Keratinocyte (primary cell): ENCODE measurements at regions not wholly inside any gene's neighbourhood (a gene's known extent, or its start where the extent isn't known, plus 50 kb on each side); places are given as distances from the start of the nearest gene placed in this dataset.
"Not testable (repeated sequence)": the region's sequence is repeated elsewhere in the genome, so short reads cannot be mapped to it uniquely, and the experiment has no call there.

ENCODE experiments used
- DNase-seq: peaks from one replicate; pipeline ENCODE4 v3.0.0-alpha.2; 2011; ENCODE audit warnings: low read depth, missing footprints, low spot score
- FAIRE-seq: peaks from 2 replicates; lab custom pipeline; 2011; peaks lifted over from hg19 to GRCh38; lab: Jason Lieb, UNC
- H2AFZ ChIP-seq: 2 replicates; pipeline ENCODE4 v1.6.0; 2012; ENCODE audit warnings: low read length, control low read depth, inconsistent platforms; ENCODE audit not compliant: control insufficient read depth
- H3K27ac ChIP-seq: 2 replicates; pipeline ENCODE4 v1.5.1; 2011; ENCODE audit warnings: low read length; ENCODE audit not compliant: control insufficient read depth, insufficient read depth
- H3K27me3 ChIP-seq: 3 replicates; pipeline ENCODE4 v1.6.0; 2011; ENCODE audit warnings: low read length; ENCODE audit not compliant: control insufficient read depth, insufficient read depth; ENCODE audit errors: extremely low read depth
- H3K36me3 ChIP-seq, 2 experiments: 2 replicates in 1 of 2; 3 replicates in 1 of 2; pipeline ENCODE4 v1.5.1; 2011; ENCODE audit warnings: low read length in 2 of 2, mild to moderate bottlenecking in 1 of 2; ENCODE audit not compliant: control insufficient read depth in 2 of 2, insufficient read depth in 2 of 2; ENCODE audit errors: extremely low read depth in 1 of 2
- H3K4me1 ChIP-seq: 3 replicates; pipeline ENCODE4 v1.5.1; 2011; ENCODE audit warnings: low read length; ENCODE audit not compliant: control insufficient read depth, insufficient read depth; ENCODE audit errors: extremely low read depth
- H3K4me2 ChIP-seq: 3 replicates; pipeline ENCODE4 v1.6.0; 2011; ENCODE audit warnings: low read depth, low read length; ENCODE audit not compliant: control insufficient read depth, insufficient read depth; ENCODE audit errors: extremely low read depth
- H3K4me3 ChIP-seq, 3 experiments: fragments of 200-600 bp in 1 of 3; sonication (generic) in 1 of 3; 2 replicates in 2 of 3; 3 replicates in 1 of 3; pipeline ENCODE4 v1.5.1; 2011 to 2016; ENCODE audit warnings: low read length in 3 of 3, mild to moderate bottlenecking in 3 of 3, control low read depth in 2 of 3, inconsistent platforms in 1 of 3, low read depth in 1 of 3, mixed read lengths in 1 of 3, mixed run types in 1 of 3, moderate library complexity in 1 of 3; ENCODE audit not compliant: control insufficient read depth in 2 of 3, insufficient read depth in 2 of 3; ENCODE audit errors: extremely low read depth in 1 of 3
- H3K79me2 ChIP-seq: 2 replicates; pipeline ENCODE4 v1.6.0; 2012; ENCODE audit warnings: low read length; ENCODE audit not compliant: control insufficient read depth, insufficient read depth
- H3K9ac ChIP-seq: 3 replicates; pipeline ENCODE4 v1.6.0; 2011; ENCODE audit warnings: low read length; ENCODE audit not compliant: control insufficient read depth, insufficient read depth; ENCODE audit errors: extremely low read depth
- H3K9me1 ChIP-seq: 3 replicates; pipeline ENCODE4 v1.6.0; 2011; ENCODE audit warnings: low read length; ENCODE audit not compliant: control insufficient read depth, insufficient read depth; ENCODE audit errors: extremely low read depth
- H3K9me3 ChIP-seq: 2 replicates; pipeline ENCODE4 v1.5.1; 2012; ENCODE audit warnings: low read depth, low read length; ENCODE audit not compliant: control insufficient read depth
- H4K20me1 ChIP-seq: 3 replicates; pipeline ENCODE4 v1.6.0; 2011; ENCODE audit warnings: low read length; ENCODE audit not compliant: control insufficient read depth, insufficient read depth; ENCODE audit errors: extremely low read depth
- dilution Hi-C: fragments of 300-500 bp; cut with MboI; formaldehyde crosslinking; loops from one replicate; pipeline ENCODE4 v1.7.0; 2020; ENCODE audit warnings: low sequenced_read_pairs; ENCODE audit not compliant: extremely low pct_ligation_motif_present

GRCh38 chr3:125822175-125822574 is 146.8 kb upstream of the ROPN1B start:
- H3K9ac ChIP-seq, H4K20me1 ChIP-seq, FAIRE-seq, dilution Hi-C loops, DNase-seq, H3K79me2 ChIP-seq, H3K36me3 ChIP-seq, H3K4me3 ChIP-seq, H3K4me2 ChIP-seq, H3K4me1 ChIP-seq, H3K27ac ChIP-seq, H3K9me3 ChIP-seq, H2AFZ ChIP-seq, H3K9me1 ChIP-seq, H3K27me3 ChIP-seq: not testable (repeated sequence)

- H2AFZ ChIP-seq, H3K9ac ChIP-seq, H3K79me2 ChIP-seq, H3K4me2 ChIP-seq, H3K27me3 ChIP-seq, H3K9me1 ChIP-seq, H3K36me3 ChIP-seq, dilution Hi-C loops, DNase-seq, H3K9me3 ChIP-seq, H3K4me3 ChIP-seq, H3K27ac ChIP-seq, FAIRE-seq, H3K4me1 ChIP-seq, H4K20me1 ChIP-seq: not testable (repeated sequence)
Measured at GRCh38 chr3:125831005-125831750, 137.8 kb upstream of the ROPN1B start.

GRCh38 chr3:125835562-125835961 is 133.4 kb upstream of the ROPN1B start:
- H3K9me3 ChIP-seq, H3K9me1 ChIP-seq, H3K27ac ChIP-seq, H3K27me3 ChIP-seq, H3K9ac ChIP-seq, DNase-seq, FAIRE-seq, H2AFZ ChIP-seq, H3K4me2 ChIP-seq, H3K79me2 ChIP-seq, H4K20me1 ChIP-seq, H3K36me3 ChIP-seq, dilution Hi-C loops, H3K4me3 ChIP-seq, H3K4me1 ChIP-seq: not testable (repeated sequence)

- H3K27me3 ChIP-seq, result not testable (repeated sequence)
Measured at GRCh38 chr3:125836011-125836551, 132.9 kb upstream of the ROPN1B start.

GRCh38 chr3:125836786-125837185 is 132.2 kb upstream of the ROPN1B start:
- H3K4me2 ChIP-seq, H3K4me3 ChIP-seq, H3K27me3 ChIP-seq, H4K20me1 ChIP-seq, H3K79me2 ChIP-seq, FAIRE-seq, dilution Hi-C loops, H3K4me1 ChIP-seq, H3K36me3 ChIP-seq, H3K9ac ChIP-seq, DNase-seq, H3K27ac ChIP-seq, H3K9me1 ChIP-seq, H3K9me3 ChIP-seq, H2AFZ ChIP-seq: not testable (repeated sequence)

More at GRCh38 chr3:125836011-125836551, 132.9 kb upstream of the ROPN1B start:
- H4K20me1 ChIP-seq, H3K4me2 ChIP-seq, H3K4me1 ChIP-seq, FAIRE-seq, H3K79me2 ChIP-seq, H3K9me1 ChIP-seq, H3K9me3 ChIP-seq, H3K27ac ChIP-seq, DNase-seq, H2AFZ ChIP-seq, H3K36me3 ChIP-seq, H3K9ac ChIP-seq, dilution Hi-C loops, H3K4me3 ChIP-seq: not testable (repeated sequence)
